GM12874 (cell line): ENCODE measurements at regions not wholly inside any gene's neighbourhood (a gene's known extent, or its start where the extent isn't known, plus 50 kb on each side); places are given as distances from the start of the nearest gene placed in this dataset.

Source experiments
- CTCF ChIP-seq: IDR thresholded peaks from 2 replicates; pipeline ENCODE4 v1.5.1; 2011; ENCODE audit warnings: low read depth, mild to moderate bottlenecking, control low read depth, low read length, moderate library complexity; ENCODE audit not compliant: insufficient read depth

- TF ChIP-seq CTCF, result no peak
These were observed 62.2 kb upstream of the ATP1B1 start for GRCh38 chr1:169044296-169044695.

GRCh38 chr1:169044971-169045370 lies 61.5 kb upstream of the ATP1B1 start:
- TF ChIP-seq CTCF, result no peak

- no peak for TF ChIP-seq CTCF
These were observed 59.8 kb upstream of the ATP1B1 start for GRCh38 chr1:169046671-169047070.

GRCh38 chr1:169047074-169047473 lies 59.4 kb upstream of the ATP1B1 start:
- no peak for TF ChIP-seq CTCF

- TF ChIP-seq CTCF, result no peak
These were observed 58.4 kb upstream of the ATP1B1 start for GRCh38 chr1:169048043-169048442.

GRCh38 chr1:169049258-169049938 lies 57.1 kb upstream of the ATP1B1 start:
- no peak for TF ChIP-seq CTCF

- no peak for TF ChIP-seq CTCF
These were observed 55.3 kb upstream of the ATP1B1 start for GRCh38 chr1:169051171-169051570.
